ENCODE measurements at regions not wholly inside any gene's neighbourhood (a gene's known extent, or its start where the extent isn't known, plus 50 kb on each side); places are given as distances from the start of the nearest gene placed in this dataset.
"Not testable (repeated sequence)": the region's sequence is repeated elsewhere in the genome, so short reads cannot be mapped to it uniquely, and the experiment has no call there.

DNA sequence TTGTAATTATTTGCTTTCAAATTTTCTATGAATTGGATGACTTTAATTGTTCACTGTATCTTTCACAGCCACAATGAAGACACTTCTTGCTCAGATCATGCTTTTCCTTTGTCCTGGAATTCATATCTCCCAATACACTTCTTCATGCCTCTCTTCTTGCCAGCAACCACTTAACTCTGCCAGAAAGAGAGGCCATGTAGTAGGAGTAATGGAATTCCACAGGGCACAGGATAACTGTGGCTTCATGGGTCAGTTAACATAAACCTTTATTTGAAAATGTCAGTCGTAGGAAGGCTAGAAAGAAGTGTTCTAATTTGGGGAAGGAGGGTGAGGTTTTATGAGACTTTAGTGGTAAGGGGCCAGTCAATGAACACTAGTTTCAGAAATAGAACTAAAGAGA, 190.3 kb downstream of the TMEM167A start:
- DNase-seq: no peak

DNA sequence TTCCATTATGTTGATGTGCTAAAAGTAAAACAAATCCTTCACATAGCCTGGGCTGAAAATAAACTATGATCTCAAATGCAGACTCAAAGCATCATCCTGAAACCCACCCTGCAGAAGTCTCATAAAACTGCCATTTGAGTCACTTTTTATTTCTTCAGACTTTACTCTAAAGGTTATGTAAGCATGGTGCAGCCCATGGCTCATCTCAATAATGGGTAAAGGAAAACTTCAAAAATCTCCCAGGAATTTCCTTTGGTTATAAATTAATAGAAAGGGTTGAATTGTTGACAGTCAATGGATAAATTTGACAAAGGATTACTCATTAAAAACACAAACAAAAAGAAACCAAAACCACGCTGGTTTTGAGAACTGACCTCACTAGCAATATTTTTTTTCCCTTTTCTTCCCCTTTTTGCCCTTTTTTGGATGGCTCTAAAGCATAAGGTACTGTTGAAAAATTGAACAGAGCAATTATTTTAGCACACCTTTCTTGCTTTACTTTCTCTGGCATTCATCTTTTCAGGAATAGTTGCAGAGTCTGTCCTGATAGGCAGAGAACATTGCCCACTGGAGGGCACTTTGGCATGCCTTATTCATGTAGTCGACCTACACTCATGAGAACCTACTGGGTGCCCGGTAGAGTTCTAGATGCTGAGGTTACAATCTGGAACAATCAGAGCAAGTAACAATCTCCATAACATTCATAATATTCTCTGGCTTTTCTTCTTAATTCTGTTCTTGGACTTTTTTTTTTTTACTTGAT, 191.4 kb downstream of the TMEM167A start:
- no peak for DNase-seq

DNA sequence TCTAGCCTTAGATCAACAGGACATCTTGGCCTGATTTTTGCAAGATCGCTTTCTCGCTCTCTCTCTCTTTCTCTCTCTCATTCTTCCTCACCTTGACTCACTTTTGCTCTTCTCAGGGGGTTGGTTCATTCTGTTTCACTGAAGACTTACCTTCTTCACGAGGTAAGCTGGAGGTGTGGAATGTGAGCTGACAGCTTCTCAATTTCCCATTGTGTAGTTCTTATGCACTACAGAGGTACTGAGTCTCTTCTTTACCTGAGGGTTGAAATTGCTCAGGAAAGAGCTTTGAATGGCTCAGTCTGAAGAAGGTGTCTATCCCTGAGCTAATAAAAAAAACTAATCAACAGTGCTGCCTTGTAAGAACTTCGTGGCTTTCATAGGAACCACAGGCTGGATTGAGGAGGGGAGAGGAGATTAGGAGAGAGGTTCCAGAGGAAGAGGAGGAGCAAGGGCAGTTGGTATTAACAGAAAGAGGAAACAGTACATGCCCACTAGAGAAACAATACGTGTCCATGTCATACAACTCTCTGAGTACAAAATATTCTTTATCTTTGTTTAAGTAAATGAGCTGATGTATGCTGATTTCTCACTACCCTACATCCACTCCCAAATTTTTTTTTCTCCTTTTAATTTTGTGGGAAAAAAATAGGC, 192.2 kb downstream of the TMEM167A start:
- no peak for DNase-seq

GRCh38 chr5:82882316-82882715, 194.9 kb downstream of the TMEM167A start:
- DNase-seq: no peak

DNA sequence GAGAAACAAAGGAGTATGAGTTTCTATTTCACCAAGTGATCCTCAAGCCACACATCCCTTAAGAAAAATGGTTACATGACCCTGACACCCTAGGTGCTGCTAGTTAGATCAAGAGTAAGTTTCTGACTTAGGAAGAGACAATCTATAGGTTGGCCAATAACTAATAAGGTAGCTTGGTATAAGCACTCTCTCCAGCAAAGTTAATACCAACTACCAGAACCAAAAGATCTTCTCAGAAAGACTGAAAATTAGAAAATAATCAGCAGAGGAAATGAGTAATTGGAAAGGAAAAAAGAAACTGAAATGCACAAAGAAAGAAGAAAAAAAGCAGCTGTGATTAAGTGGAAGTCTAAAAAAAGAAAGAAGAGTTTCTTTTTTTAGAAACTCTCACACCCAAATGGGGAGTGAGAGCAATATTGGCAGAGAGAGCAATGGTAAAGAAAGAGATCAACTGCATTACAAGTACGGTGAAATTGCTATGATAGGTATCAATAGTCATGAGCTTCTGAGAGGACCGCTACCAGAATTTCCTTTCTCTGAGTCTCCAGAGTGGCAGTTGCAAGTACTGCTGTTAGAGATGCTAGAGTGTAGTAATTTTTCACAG, 195.5 kb downstream of the TMEM167A start:
- DNase-seq: no peak

- DNase-seq: no peak
Observed at GRCh38 chr5:82879089-82879488, 198.1 kb downstream of the TMEM167A start.

GRCh38 chr5:82873452-82873851, 203.7 kb downstream of the TMEM167A start:
- DNase-seq: no peak

GRCh38 chr5:82872321-82873288, 204.6 kb downstream of the TMEM167A start:
- not testable (repeated sequence) for DNase-seq

DNA sequence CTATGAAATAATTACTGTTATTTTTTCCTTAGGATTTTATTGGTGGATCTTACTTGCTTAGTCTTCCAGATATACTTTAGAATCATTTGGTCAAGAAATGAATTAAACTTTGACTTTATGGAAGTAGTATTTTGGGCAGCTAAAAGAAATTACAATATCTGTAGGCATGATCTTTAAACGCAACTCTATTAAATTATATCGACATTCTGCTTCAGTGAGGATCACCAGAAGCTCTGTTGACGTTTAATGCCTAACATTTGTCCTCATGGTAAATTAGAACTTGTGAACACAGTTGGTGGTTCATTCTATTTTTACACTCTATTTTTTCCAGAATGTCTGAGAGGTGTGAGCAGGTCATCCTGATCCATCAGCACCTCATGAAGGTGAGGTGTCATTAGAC, 211.6 kb downstream of the TMEM167A start:
- DNase-seq: no peak

- DNase-seq: no peak
Observed at GRCh38 chr5:82863266-82863665, 213.9 kb downstream of the TMEM167A start.

- DNase-seq: no peak
Observed at GRCh38 chr5:82862711-82863110, 214.5 kb downstream of the TMEM167A start.

- DNase-seq: no peak
Observed at GRCh38 chr5:82862261-82862660, 214.9 kb downstream of the TMEM167A start.

DNA sequence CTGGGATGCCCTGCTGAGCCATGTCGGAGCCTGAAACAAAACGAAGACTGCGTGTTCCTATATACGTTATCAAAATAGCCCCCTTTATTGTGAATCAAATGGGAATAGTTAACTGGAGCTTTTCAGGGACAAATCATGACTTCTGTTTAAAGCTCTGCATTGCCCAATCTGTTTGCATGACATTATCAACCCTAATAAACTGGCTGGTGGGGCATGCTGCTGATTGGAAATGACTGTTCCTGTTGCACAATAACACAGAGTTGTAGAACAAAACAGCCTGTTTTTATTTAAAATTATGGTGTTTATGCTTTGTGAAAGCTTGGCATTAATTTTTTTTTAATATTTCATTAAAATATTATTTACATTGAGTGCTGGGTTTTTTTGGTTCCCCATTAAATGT, 215.5 kb downstream of the TMEM167A start:
- no peak for DNase-seq

DNA sequence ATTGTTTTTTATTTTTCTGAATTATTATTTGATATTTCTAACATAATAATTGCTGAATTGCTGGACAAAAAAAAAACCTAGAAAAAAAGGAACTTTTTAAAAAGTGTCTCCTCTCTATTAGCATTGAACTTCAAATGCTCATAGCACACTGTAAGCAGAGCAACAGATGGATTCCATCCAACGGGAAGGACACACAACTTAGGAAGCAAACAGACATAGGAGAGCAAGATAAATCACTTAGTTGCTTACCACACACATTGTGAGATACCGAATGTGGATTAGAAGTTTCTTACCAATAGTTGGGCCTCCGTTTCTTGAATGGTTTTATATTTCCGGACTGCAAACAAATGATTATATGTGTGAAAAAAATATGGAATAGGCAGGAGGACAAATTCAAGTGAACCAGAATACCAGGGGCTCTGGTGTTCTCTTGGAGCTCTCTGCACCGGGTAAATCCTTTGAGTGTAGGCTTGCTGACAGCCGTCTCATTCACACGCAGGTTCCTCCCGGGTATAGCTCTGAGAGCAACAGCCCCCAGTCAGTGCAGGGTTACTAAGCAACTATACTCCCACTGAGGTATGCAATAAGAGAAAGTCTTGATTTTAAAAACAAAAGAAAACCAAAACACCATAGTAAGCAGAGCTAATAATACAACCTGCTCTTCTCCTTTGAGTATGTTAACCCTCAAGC, 217.6 kb downstream of the TMEM167A start:
- no peak for DNase-seq

GRCh38 chr5:82858151-82859025, 218.8 kb downstream of the TMEM167A start:
- no peak for DNase-seq

DNA sequence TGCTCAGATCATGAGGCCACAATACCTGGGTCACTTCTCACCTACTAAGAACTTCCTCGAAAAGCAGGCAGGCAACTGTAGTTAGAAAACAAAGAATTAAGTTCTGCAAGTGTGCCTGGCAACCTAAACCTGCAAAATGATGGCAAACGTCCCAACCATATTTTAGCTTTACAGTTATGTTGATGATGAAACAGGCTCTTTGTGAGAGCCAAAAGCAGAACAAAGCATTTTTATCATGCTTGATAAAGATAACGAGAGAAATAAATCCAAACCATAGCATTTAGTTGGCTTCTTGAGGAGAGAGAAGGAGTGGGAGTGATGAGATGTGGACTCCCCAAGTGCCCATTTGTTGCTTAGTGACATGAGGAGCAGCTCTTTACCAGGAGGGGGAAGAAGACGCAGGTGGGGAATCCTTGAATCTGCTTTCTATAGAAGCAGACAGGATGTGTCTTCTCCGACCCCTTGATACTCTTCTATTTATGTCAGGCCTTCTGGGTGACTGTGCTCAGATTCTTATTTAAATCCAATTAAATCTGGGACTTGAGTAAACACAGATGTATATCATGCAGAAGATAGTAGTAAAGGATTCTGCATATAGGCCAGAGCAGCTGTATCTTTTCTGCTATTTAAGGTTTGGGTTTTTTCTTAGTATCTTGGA, 221.2 kb downstream of the TMEM167A start:
- no peak for DNase-seq

DNA sequence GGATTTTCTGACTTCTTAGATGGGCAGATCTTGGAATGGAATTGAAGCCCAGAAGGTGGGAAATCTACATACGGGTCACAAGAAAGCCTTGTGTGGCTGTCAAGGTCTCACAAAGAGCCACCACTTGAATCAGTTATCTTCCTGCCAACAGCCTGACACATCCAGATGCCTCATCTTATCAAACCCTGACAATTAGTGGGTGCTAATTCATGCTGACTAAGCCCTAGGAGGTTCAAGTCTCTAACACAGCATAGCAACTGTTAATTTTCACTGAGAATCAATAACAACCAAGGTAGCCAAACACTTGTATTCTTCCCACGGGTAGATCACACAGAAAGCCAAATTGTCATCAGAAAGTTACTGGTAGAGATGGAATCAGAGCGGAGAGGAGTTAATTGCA, 222.2 kb downstream of the TMEM167A start:
- DNase-seq: no peak

- no peak for DNase-seq
Observed at GRCh38 chr5:82851471-82851870, 225.7 kb downstream of the TMEM167A start.

DNA sequence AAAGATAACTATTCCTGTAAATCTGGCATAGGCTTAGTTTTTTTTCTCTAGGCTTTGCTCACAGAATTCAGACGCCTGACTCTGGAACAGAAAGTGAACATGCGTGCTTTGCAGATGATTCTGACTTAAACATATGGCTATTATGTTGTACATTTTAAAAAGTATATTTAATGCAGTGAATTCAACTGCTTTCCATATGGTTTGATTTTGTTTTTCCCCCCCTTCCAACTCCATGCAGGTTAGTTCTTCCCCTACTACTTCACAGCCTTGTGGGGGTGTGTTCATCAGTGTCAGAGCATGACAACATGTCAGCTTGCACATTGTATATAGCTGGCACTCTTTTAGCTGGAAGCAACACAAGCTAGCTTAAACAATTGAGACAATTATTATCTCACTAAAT, 226.8 kb downstream of the TMEM167A start:
- DNase-seq: no peak

DNA sequence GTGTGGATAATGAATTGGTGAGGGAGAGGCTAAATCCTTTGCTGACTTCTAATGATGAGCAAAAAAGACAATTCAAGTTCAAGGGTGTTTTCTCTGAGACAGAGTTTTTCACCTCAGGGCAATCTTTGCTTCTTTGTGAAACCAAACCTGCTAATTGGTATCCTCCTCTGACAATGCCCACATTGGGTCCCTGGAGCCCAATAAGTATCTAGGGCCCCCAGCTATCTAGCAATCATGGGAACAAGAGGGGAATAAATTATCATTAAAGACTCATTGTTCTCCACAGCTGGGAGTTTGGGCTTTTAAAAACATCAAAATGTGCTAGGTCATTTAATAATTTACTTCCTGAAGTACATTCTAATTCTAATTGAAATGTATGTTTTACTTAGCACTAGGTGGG, 227.3 kb downstream of the TMEM167A start:
- no peak for DNase-seq

GRCh38 chr5:82847562-82847961, 229.6 kb downstream of the TMEM167A start:
- no peak for DNase-seq

Measured in CD4-positive, alpha-beta T cell treated with Interleukin-6 for 4 hours (primary cell).